Prostate gland (tissue), 2 donors: ENCODE measurements at regions not wholly inside any gene's neighbourhood (a gene's known extent, or its start where the extent isn't known, plus 50 kb on each side); places are given as distances from the start of the nearest gene placed in this dataset.

Source experiments
- DNase-seq: peaks from one replicate; pipeline ENCODE4 v3.0.0-alpha.2; 2019; ENCODE audit warnings: low spot score
- H3K27ac ChIP-seq, 2 donors: fragments of 200-600 bp; sonication (generic); 2 replicates each; pipeline ENCODE4 v1.5.1; 2017 to 2019
- H3K27me3 ChIP-seq: fragments of 200-600 bp; sonication (generic); replicated peaks from 2 replicates; pipeline ENCODE4 v1.5.1; 2019; ENCODE audit not compliant: insufficient read depth
- H3K36me3 ChIP-seq, 2 donors: fragments of 200-600 bp; sonication (generic); 1 replicate in 1 of 2; 2 replicates in 1 of 2; pipeline versions ENCODE4 v1.5.1 to v1.8.1; 2017 to 2019
- H3K4me1 ChIP-seq: fragments of 200-600 bp; sonication (generic); replicated peaks from 2 replicates; pipeline ENCODE4 v1.5.1; 2019
- H3K4me3 ChIP-seq, 2 donors: fragments of 200-600 bp; sonication (generic); 2 replicates each; pipeline ENCODE4 v1.5.1; 2017 to 2019
- H3K9me3 ChIP-seq: fragments of 200-600 bp; sonication (generic); 2 replicates; pipeline ENCODE4 v1.5.1; 2017
- CTCF ChIP-seq, 4 experiments: fragments of 200-600 bp in 2 of 4; fragments of 450-650 bp in 2 of 4; sonication (generic) in 2 of 4; IDR thresholded peaks; 1 replicate in 3 of 4; 2 replicates in 1 of 4; pipeline ENCODE4 v1.5.1; 2016 to 2019; ENCODE audit warnings: antibody characterized with exemption in 4 of 4, mild to moderate bottlenecking in 2 of 4, moderate library complexity in 2 of 4
- POLR2A ChIP-seq: fragments of 450-650 bp; IDR thresholded peaks from one replicate; pipeline ENCODE4 v1.6.1; 2016; ENCODE audit warnings: antibody characterized with exemption, mild to moderate bottlenecking
- POLR2AphosphoS5 ChIP-seq: sonication (generic); formaldehyde crosslinking; IDR thresholded peaks from one replicate; pipeline ENCODE4 v1.6.1; 2017; ENCODE audit warnings: antibody characterized with exemption
- WGBS: methylation state at CpG from one replicate; pipeline ENCODE4 v1.1.5; 2018; 5-methylcytosine and 5-hydroxymethylcytosine counted together
- intact Hi-C: fragments of 100-400 bp; cut with DNase I; formaldehyde crosslinking; loops from one replicate; pipeline ENCODE4 v1.14.2; 2022

GRCh38 chr6:22632581-22633145 is 63.3 kb downstream of the HDGFL1 start:
- WGBS, result 91% methylated on average over 2 of the region's 2 CpGs
- H3K36me3 ChIP-seq, result no peaks in the 10 kb centered on the region
- no peaks in the 10 kb centered on the region for H3K4me1 ChIP-seq
- H3K4me3 ChIP-seq, result no peak overlapping the region
- DNase-seq, result no peak
- TF ChIP-seq POLR2A, result no peak
- no peak for TF ChIP-seq POLR2AphosphoS5
- no peak for TF ChIP-seq CTCF (IDR thresholded peaks at IDR 0.05)
- H3K27ac ChIP-seq, result no peak overlapping the region
- intact Hi-C loops, result no loop called here
- no peaks in the 10 kb centered on the region for H3K9me3 ChIP-seq
- no peaks in the 10 kb centered on the region for H3K27me3 ChIP-seq

GRCh38 chr6:22636452-22636851 is 67.1 kb downstream of the HDGFL1 start:
- Histone ChIP-seq H3K4me1 (no peaks in the 10 kb centered on the region), H3K27ac (no peak overlapping the region), H3K4me3 (no peak overlapping the region), H3K36me3 (no peaks in the 10 kb centered on the region), H3K9me3 (no peaks in the 10 kb centered on the region), H3K27me3 (no peaks in the 10 kb centered on the region)
- DNase-seq, result no peak
- whole genome bisulfite sequencing, result 44% methylated on average over 4 of the region's 4 CpGs
- intact Hi-C loops, result no loop called here
- TF ChIP-seq CTCF (IDR thresholded peaks at IDR 0.05) (no peak), POLR2A (no peak), POLR2AphosphoS5 (no peak)

DNA sequence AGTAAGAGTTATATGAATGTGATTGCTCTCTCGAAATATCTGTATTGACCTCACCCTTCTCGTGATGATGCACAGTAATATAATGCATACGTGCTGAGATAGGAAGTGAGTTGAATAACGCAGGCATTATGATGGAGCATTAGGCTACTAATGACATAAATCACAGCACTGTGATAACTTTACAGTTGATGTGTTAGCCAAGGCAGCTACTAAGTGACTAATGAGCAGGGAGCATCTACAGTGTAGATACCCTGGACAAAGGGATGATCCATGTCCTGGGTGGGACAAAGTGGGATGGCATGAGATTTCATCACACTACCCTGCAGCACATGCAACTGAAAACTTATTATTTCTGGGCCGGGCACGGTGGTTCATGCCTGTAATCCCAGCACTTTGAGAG is 68.4 kb downstream of the HDGFL1 start:
- no peak for DNase-seq
- Histone ChIP-seq H3K27me3 (no peaks in the 10 kb centered on the region), H3K4me3 (no peak overlapping the region), H3K4me1 (no peaks in the 10 kb centered on the region), H3K9me3 (no peaks in the 10 kb centered on the region), H3K36me3 (no peaks in the 10 kb centered on the region), H3K27ac (no peak overlapping the region)
- intact Hi-C loops, result no loop called here
- 94% methylated on average over 6 of the region's 6 CpGs for WGBS
- TF ChIP-seq POLR2AphosphoS5, result no peak
- no peak for TF ChIP-seq POLR2A
- no peak for TF ChIP-seq CTCF (IDR thresholded peaks at IDR 0.05)

DNA sequence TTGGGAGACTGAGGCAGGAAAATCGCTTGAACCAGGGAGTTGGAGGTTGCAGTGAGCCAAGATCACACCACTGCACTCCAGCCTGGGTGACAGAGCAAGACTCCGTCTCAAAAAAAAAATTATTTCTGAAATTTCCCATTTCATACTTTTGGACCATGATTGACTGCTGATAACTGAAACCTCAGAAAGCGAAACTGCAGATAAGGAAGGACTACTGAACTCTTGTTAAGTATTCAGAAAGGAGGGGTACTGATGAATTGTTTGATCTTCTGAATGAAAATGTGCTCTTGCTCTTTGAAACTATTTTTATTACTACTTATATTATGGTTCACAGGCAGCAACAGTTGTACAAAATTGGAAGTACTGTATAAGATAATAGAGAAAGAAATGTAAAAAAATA is 69.0 kb downstream of the HDGFL1 start:
- intact Hi-C loops, result no loop called here
- Histone ChIP-seq H3K4me3 (no peak overlapping the region), H3K27me3 (no peaks in the 10 kb centered on the region), H3K4me1 (no peaks in the 10 kb centered on the region), H3K36me3 (no peaks in the 10 kb centered on the region), H3K9me3 (no peaks in the 10 kb centered on the region), H3K27ac (no peak overlapping the region)
- 91% methylated on average over 3 of the region's 3 CpGs for WGBS
- TF ChIP-seq POLR2AphosphoS5 (no peak), CTCF (IDR thresholded peaks at IDR 0.05) (no peak), POLR2A (no peak)
- no peak for DNase-seq

GRCh38 chr6:22642254-22642653 is 72.9 kb downstream of the HDGFL1 start:
- no peak for DNase-seq
- no peaks in the 10 kb centered on the region for H3K27me3 ChIP-seq
- H3K9me3 ChIP-seq, result no peaks in the 10 kb centered on the region
- TF ChIP-seq CTCF (IDR thresholded peaks at IDR 0.05) (no peak), POLR2AphosphoS5 (no peak), POLR2A (no peak)
- H3K4me1 ChIP-seq, result no peaks in the 10 kb centered on the region
- H3K4me3 ChIP-seq, result no peak overlapping the region
- WGBS, result 90% methylated on average over 2 of the region's 2 CpGs
- no peaks in the 10 kb centered on the region for H3K36me3 ChIP-seq
- intact Hi-C loops, result no loop called here
- no peak overlapping the region for H3K27ac ChIP-seq
